ENCODE measurements at regions not wholly inside any gene's neighbourhood (a gene's known extent, or its start where the extent isn't known, plus 50 kb on each side); places are given as distances from the start of the nearest gene placed in this dataset.

- TF ChIP-seq, protein P1, sequence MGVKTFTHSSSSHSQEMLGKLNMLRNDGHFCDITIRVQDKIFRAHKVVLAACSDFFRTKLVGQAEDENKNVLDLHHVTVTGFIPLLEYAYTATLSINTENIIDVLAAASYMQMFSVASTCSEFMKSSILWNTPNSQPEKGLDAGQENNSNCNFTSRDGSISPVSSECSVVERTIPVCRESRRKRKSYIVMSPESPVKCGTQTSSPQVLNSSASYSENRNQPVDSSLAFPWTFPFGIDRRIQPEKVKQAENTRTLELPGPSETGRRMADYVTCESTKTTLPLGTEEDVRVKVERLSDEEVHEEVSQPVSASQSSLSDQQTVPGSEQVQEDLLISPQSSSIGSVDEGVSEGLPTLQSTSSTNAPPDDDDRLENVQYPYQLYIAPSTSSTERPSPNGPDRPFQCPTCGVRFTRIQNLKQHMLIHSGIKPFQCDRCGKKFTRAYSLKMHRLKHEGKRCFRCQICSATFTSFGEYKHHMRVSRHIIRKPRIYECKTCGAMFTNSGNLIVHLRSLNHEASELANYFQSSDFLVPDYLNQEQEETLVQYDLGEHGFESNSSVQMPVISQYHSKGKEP (CRISPR knock-in tag; IDR thresholded peaks at IDR 0.05): no peak
These were observed 50.9 kb upstream of the C5orf58 start (continued) for GRCh38 chr5:170181902-170182301.

DNA sequence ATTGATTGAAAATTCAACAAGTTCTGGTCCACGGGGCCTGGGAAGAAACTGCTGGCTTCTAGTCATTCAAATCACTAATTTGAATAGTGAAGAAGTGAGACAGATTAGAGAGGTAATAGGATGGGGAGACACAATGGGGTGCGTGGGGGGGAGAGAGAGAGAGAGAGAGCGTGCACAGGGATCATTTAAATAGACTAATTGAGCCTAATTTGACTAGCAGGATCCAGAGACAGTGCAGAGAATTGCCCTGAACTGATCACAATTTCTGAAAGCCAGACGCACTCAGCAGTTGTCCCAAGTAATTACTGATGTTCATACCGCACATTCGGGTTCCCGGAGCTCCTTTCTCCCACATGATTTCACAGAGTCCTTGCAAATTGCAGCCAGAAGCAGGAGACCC is 50.3 kb upstream of the C5orf58 start:
- Histone ChIP-seq H3K4me3 (replicated peaks in 1 of 3; ENCODE audit: insufficient read depth in 1 of 3, low read depth in 2 of 3, low read length in 3 of 3) (no peak overlapping the region), H4K20me1 (ENCODE audit: insufficient read depth, low read length) (no peaks in the 10 kb centered on the region), H3K27ac (ENCODE audit: extremely low read length, insufficient read depth, low read length) (no peak overlapping the region), H2AFZ (ENCODE audit: low read length) (no peak overlapping the region), H3K9ac (ENCODE audit: insufficient read depth, low read depth, low read length) (no peak overlapping the region), H3K79me2 (ENCODE audit: insufficient read depth, low read length) (no peaks in the 10 kb centered on the region), H3K4me1 (ENCODE audit: insufficient read depth, low read length) (peaks cover 11% of the 10 kb centered on the region), H3K27me3 (ENCODE audit: control insufficient read depth in 1 of 2, insufficient read depth in 2 of 2, low read length in 2 of 2) (no peaks in the 10 kb centered on the region; a peak in 1 of 5 replicates), H3K9me3 (ENCODE audit: low read length) (no peaks in the 10 kb centered on the region), H3K36me3 (replicated peaks in 1 of 2; ENCODE audit: control insufficient read depth in 1 of 2, insufficient read depth in 2 of 2, low read length in 2 of 2) (no peaks in the 10 kb centered on the region), H3K4me2 (ENCODE audit: low read depth, low read length) (no peak overlapping the region)
- ATAC-seq (no peak), DNase-seq (ENCODE audit: low spot score) (no peak), FAIRE-seq (no peak)
- POLR2A ChIA-PET: no interaction called here
- intact Hi-C loops (cut with micrococcal nuclease; ENCODE audit: unreplicated experiment) (no loop called here), in situ Hi-C loops (cut with HindIII; ENCODE audit: extremely low pct_ligation_motif_present, low pct_unique_long_range_greater_than_20kb) (loop anchor here (5.0 kb wide), 1 partner anchor 80 kb away; no protein-coding TSS in a partner anchor)
- TF ChIP-seq ASH2L (IDR thresholded peaks at IDR 0.05; ENCODE audit: insufficient read length, low read depth, low read length): no peak
- no peak for TF ChIP-seq ZNF670 (CRISPR knock-in tag; IDR thresholded peaks at IDR 0.05; ENCODE audit: borderline replicate concordance)
- TF ChIP-seq ZNF234 (CRISPR knock-in tag; conservative IDR thresholded peaks at IDR 0.05): no peak
- TF ChIP-seq RORA (CRISPR knock-in tag; IDR thresholded peaks at IDR 0.05): no peak
- TF ChIP-seq GABPB1 (CRISPR knock-in tag; IDR thresholded peaks at IDR 0.05): no peak
- BruUV-seq (replicated peaks): no TSS peak
- CTCF ChIA-PET (ENCODE audit: low intra/inter-chr PET ratio, low total read pairs): no interaction called here
- WGBS (ENCODE audit: low lambda C conversion rate): 6% methylated on average over 7 of the region's 7 CpGs
